Body of pancreas (tissue), 4 donors: ENCODE measurements at regions not wholly inside any gene's neighbourhood (a gene's known extent, or its start where the extent isn't known, plus 50 kb on each side); places are given as distances from the start of the nearest gene placed in this dataset.

Experiments
- POLR2A ChIP-seq, 3 donors: fragments of 450-650 bp; IDR thresholded peaks; one replicate each; pipeline ENCODE4 v1.6.1; 2016; ENCODE audit warnings: antibody characterized with exemption in 3 of 3, mild to moderate bottlenecking in 2 of 3
- TF ChIP-seq, protein P1 (sequence below), 7 experiments: fragments of 450-650 bp in 4 of 7; fragments of 200-600 bp in 3 of 7; sonication (generic) in 3 of 7; IDR thresholded peaks; one replicate each; pipeline ENCODE4 v1.5.1; 2016 to 2019; ENCODE audit warnings: antibody characterized with exemption in 7 of 7

- TF ChIP-seq, protein P1, sequence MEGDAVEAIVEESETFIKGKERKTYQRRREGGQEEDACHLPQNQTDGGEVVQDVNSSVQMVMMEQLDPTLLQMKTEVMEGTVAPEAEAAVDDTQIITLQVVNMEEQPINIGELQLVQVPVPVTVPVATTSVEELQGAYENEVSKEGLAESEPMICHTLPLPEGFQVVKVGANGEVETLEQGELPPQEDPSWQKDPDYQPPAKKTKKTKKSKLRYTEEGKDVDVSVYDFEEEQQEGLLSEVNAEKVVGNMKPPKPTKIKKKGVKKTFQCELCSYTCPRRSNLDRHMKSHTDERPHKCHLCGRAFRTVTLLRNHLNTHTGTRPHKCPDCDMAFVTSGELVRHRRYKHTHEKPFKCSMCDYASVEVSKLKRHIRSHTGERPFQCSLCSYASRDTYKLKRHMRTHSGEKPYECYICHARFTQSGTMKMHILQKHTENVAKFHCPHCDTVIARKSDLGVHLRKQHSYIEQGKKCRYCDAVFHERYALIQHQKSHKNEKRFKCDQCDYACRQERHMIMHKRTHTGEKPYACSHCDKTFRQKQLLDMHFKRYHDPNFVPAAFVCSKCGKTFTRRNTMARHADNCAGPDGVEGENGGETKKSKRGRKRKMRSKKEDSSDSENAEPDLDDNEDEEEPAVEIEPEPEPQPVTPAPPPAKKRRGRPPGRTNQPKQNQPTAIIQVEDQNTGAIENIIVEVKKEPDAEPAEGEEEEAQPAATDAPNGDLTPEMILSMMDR (IDR thresholded peaks at IDR 0.05), result no peak
- no peak for TF ChIP-seq POLR2A (IDR thresholded peaks at IDR 0.05)
Observed at GRCh38 chr20:58006346-58007316, 221.8 kb downstream of the ANKRD60 start.
